AG09319 (cell line): ENCODE measurements at regions not wholly inside any gene's neighbourhood (a gene's known extent, or its start where the extent isn't known, plus 50 kb on each side); places are given as distances from the start of the nearest gene placed in this dataset.

Experiments
- DNase-seq: peaks from one replicate; pipeline ENCODE4 v3.0.0-alpha.2; 2010; ENCODE audit warnings: low read depth; ENCODE audit errors: extremely low read depth
- CTCF ChIP-seq: IDR thresholded peaks from 2 replicates; pipeline ENCODE4 v1.5.1; 2011; ENCODE audit warnings: low read depth, mild to moderate bottlenecking, inconsistent platforms, low read length, moderate library complexity

DNA sequence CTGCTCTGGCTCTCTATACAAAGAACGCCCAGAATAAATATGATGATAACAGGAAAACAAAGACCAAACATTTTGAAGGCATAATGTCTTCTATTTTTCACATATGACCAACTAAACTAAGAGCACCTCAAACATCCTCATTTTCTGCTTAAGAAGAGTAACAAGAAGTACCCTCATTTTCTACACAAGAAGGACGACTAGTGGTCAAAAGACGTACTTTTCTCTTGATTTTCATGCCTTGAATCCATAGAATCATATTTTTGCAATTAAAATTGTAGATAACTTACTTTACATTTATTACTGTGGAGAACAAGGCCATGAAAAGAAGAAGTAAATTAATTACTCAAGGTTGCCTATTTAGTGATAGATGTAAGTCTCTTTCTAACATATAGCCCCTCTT, 358.6 kb downstream of the DUSP6 start:
- peak; percentile 45 for DNase-seq
- TF ChIP-seq CTCF: peak; percentile 50

DNA sequence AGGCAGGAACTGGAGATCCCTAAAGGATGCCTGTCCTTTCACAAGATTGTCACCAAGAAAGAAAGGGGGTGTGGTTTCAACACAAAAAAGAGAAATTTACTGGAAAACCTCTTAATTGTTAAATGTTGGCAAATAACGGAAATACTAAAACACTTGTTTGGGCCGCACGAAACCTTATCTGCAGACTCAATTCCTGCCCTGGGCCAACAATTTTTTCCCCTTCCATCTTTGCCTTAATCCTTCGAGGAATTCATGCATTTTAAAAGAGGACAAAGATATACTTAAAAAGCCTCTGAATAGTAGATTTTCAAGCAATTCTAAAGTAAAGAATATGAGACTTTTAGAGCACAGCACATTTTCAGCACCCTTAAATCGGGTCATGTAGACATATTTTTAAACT, 366.2 kb downstream of the DUSP6 start:
- no peak for DNase-seq
- no peak for TF ChIP-seq CTCF

GRCh38 chr12:88985631-88986030, 366.7 kb downstream of the DUSP6 start:
- no peak for DNase-seq
- TF ChIP-seq CTCF: no peak

DNA sequence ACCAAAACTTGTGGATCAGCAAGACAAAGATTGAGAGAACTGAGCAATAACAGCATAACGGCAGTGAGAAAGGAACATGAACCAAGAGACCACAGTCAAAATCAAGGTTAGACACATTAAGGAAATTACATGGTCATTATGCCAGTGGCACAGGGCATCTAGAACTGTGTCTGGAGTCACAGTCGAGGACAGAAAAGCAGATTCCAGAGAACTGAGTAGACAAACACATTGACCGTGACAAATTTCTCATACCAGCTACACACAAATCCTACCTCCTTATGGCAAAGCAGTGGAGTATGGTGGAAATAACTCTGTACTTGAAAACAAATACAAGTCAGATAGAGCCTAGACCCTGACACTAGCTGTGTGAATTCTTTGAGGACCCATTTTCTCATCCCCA, 367.3 kb downstream of the DUSP6 start:
- TF ChIP-seq CTCF: no peak
- DNase-seq: no peak

DNA sequence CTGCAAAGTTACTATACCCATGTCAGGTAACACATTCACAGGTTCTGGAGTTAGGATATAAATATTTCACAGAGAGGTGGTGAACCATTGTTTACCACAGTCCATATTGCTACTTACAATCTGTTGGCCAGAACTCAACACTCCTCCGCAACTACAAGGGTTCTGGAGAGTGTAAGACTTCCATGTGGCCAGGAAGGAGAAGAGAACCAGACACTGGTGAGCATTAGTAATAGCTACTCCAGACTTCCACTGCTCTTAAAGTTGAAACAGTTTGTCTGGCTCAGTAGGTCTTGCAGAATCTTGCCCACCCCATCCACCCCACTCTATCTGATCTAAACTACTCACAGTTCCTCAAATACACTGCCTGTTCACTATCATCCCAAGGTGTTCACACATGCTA, 369.6 kb downstream of the DUSP6 start:
- TF ChIP-seq CTCF: no peak

GRCh38 chr12:88977115-88977514, 375.2 kb downstream of the DUSP6 start:
- no peak for TF ChIP-seq CTCF
- no peak for DNase-seq

More for the DNA sequence above, 369.6 kb downstream of the DUSP6 start:
- DNase-seq: no peak

- TF ChIP-seq CTCF: no peak
- DNase-seq: no peak
Measured at GRCh38 chr12:88973998-88974397, 378.3 kb downstream of the DUSP6 start.

DNA sequence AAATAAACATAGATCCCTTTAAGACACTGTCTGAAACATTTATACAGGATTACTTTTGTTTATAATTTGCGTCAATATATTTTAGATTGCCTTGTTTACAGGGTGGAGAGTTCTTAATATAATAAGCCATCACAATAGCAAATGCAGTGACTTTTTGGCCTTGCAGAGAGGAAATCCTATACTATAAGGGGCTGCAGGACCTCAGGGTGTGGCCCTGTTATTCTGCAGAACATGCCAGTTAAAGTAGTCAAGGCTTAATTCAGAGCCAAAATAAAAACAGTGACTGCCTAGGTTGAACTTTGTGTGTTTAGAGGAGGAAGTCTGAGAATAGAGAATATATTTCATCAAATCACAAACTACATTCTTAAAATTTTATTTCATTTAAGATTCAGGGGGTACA, 381.6 kb downstream of the DUSP6 start:
- no peak for DNase-seq
- no peak for TF ChIP-seq CTCF
